GM19043 (cell line): ENCODE measurements at regions not wholly inside any gene's neighbourhood (a gene's known extent, or its start where the extent isn't known, plus 50 kb on each side); places are given as distances from the start of the nearest gene placed in this dataset.
"Not testable (repeated sequence)": the region's sequence is repeated elsewhere in the genome, so short reads cannot be mapped to it uniquely, and the experiment has no call there.

ENCODE experiments used
- ATAC-seq: cut with Tn5 transposase; IDR thresholded peaks from one replicate; pipeline ENCODE4 v1.9.1; 2021; ENCODE audit warnings: low read depth; ENCODE audit not compliant: unreplicated experiment

- ATAC-seq: no peak
These were observed 209.8 kb upstream of the NOCT start for GRCh38 chr4:138805736-138806135.

- no peak for ATAC-seq
These were observed 210.9 kb upstream of the NOCT start for GRCh38 chr4:138804711-138805110.

- ATAC-seq: no peak
These were observed 212.5 kb upstream of the NOCT start for GRCh38 chr4:138803051-138803450.

DNA sequence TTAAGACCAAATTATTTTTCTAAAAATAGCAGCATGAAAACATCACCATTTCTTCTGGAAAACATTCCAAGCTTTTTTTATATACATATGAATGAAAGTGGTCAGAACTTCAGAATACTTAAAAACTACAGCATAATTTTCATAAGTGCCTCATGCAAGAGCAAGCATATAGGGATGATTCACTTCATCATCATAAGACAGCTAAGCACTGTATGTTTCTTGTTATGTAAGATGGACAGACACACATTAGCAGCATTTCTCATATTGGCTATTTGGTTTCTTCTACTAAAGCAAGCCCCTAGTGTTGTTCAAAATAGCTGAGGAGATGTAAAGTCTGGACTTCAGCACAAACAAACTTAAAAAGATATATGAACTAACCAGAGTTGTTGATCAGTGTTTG is 213.1 kb upstream of the NOCT start:
- ATAC-seq: no peak

- no peak for ATAC-seq
These were observed 215.2 kb upstream of the NOCT start for GRCh38 chr4:138800421-138800820.

DNA sequence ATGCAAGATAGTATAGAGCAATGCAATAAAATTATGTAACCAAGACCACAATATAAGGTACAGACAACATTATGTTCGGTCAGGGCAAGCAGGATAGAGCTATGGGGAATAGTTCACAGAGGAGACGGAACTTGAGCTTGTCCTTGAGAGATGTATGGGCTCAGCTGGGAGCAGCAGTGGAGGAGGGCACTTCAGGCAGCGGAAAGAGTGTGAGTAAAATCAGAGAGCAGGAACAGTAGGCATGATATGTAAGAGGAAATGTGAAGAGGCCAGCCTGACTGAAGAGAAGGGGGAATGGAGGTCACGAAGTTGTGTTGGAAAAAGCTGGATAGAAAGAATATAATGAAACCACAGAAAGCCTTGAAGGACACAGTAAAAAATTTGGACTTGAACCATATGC is 217.2 kb upstream of the NOCT start:
- no peak for ATAC-seq

DNA sequence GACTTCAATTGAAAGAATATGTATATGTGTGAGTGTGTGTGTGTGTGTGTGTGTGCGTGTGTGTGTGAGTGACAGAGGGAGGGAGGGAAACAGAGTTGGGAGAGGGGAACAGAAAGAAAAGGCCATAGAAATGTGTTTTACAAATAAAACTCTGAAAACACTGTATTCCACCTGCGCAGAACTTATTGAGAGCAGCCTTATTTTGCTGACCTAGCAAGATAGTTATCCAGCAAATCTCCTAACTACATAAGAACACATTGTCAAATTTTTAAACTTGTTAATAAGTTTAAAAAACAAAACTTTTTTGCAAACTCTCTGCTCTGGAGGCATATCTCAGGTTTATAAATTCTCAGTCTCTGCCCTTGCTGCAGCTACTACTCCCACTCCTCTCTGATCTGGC is 217.9 kb upstream of the NOCT start:
- no peak for ATAC-seq

DNA sequence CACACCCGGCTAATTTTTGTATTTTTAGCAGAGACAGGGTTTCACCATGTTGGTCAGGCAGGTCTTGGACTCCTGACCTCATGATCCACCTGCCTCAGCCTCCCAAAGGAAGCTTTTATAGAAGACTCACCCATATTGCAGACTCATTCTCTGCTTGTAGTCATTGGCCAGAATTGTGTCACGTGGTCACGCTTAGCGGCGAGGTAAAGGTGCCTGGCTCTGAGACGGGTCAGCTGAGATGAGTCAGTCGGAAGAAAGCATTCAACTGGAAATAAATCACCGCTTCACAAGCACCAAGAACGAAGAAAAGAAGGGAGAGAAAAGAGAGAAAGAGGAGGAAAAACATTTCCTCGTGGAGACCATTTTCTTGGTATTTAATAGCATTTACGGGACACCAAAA is 218.8 kb upstream of the NOCT start:
- ATAC-seq: no peak

- no peak for ATAC-seq
These were observed 224.8 kb upstream of the NOCT start for GRCh38 chr4:138790706-138791340.

DNA sequence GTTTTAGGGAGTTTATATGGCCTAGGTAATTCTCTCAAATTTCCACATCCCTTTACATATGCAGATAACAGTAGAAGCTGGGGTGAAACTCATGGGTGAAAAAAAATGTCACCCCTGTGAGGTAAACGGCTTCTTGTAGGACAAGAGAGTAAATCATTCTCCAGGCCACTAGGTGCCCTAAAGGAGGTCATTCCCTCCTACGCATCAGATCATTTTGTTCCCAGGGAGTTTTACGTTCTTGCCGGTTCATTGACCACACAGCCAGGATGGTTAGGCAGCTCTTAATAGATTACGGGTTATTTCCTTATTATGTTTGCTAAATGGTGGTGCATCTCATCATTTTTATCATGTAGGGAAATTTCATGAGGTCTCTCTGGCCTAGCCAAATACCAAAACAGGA is 225.8 kb upstream of the NOCT start:
- ATAC-seq: no peak

DNA sequence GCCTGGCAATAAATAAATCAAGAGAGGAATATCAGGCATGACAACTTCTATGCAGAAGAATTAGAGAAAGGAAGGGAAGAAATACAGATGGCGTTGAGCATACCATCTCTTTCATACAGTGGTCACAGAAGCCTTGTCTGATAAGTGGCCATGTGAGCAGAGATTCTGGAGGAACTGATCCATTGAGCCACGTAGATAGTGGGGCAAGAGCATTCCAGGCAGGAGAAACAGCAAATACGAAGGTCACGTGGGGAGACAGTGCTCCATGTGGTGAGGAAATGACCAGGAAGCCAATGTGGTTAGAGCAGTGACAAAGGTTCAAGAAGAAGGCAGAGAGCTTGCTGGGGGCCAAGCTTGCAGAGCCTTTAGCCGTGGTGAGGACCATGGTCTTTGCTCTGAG is 226.7 kb upstream of the NOCT start:
- ATAC-seq: no peak

- ATAC-seq: no peak
These were observed 227.3 kb upstream of the NOCT start for GRCh38 chr4:138788267-138788790.

- ATAC-seq: not testable (repeated sequence)
These were observed 235.8 kb upstream of the NOCT start for GRCh38 chr4:138779761-138780160.

- peak; percentile 90 for ATAC-seq
These were observed 239.7 kb upstream of the NOCT start for GRCh38 chr4:138775890-138776289.

GRCh38 chr4:138775489-138775888 is 240.1 kb upstream of the NOCT start:
- ATAC-seq: no peak

DNA sequence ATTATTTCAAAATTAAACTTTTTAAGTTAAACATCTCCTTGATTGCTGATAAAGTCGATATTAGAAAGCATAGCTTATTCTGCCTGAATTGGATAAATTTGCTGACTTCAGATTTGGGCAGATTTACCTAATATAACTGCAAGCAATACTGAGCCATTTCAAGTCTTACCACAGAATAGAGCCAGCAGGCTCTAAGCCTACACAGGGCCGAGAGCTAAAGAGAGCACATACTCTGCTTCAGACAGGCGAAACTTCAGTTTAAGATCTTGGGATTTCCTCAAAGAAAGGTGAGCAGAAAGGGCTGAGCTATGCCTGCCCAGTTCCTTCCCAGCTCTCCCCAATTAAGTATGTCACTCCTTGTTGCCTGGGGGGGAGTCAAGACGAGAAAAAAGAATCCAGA is 240.6 kb upstream of the NOCT start:
- ATAC-seq: no peak

DNA sequence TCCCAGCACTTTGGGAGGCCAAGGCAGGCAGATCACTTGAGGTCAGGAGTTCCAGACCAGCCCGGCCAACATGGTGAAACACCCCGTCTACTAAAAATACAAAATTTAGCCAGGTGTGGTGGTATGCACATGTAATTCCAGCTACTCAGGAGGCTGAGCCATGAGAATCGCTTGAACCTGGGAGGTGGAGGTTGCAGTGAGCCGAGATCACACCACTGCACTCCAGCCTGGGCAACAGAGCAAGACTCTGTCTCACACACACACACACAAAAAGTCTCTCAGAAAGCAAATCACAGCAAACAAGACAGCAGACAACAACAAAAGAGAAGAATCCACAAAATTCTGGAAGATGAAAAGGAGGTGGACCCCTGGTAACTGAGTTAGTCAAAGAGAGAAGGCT is 241.5 kb upstream of the NOCT start:
- ATAC-seq: not testable (repeated sequence)

GRCh38 chr4:138773321-138773720 is 242.3 kb upstream of the NOCT start:
- no peak for ATAC-seq

- ATAC-seq: no peak
These were observed 243.2 kb upstream of the NOCT start for GRCh38 chr4:138772366-138772765.

- ATAC-seq: no peak
These were observed 244.8 kb upstream of the NOCT start for GRCh38 chr4:138770818-138771217.

DNA sequence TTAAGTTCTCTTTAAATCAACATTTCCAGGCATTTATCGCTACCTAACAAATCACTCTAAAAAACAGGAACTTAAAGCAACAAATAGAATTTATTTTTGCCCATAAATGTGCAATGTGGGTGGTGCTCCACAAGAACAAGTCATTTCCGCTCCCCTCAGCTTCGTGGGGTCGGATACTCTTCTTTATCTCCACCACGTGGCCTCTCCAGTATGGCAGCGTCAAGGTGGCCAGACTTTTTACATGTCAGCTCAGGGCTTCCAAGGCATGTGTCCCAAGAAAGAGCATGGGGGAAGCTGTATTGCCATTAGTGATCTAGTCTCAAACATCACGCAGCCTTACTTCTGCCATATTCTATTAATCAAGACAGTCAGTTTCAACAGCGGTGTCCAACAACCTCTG is 249.2 kb upstream of the NOCT start:
- ATAC-seq: no peak

GRCh38 chr4:138765442-138765841 is 250.1 kb upstream of the NOCT start:
- ATAC-seq: no peak
